H9 (cell line): ENCODE measurements at regions not wholly inside any gene's neighbourhood (a gene's known extent, or its start where the extent isn't known, plus 50 kb on each side); places are given as distances from the start of the nearest gene placed in this dataset.

ENCODE experiments used
- DNase-seq: peaks from one replicate; pipeline ENCODE4 v3.0.0-alpha.2; 2017
- H2AFZ ChIP-seq: one replicate; pipeline ENCODE4 v1.6.1; 2013; ENCODE audit warnings: mild to moderate bottlenecking, low read length, control low read depth, moderate library complexity
- H2AK5ac ChIP-seq: 2 replicates; pipeline ENCODE4 v1.6.1; 2013; ENCODE audit warnings: low read length, control low read depth, mixed read lengths; ENCODE audit not compliant: insufficient read length
- H2BK120ac ChIP-seq: one replicate; pipeline ENCODE4 v1.6.1; 2013; ENCODE audit warnings: low read depth, mild to moderate bottlenecking, low read length, control low read depth, inconsistent platforms; ENCODE audit not compliant: poor library complexity, severe bottlenecking
- H2BK12ac ChIP-seq: 2 replicates; pipeline ENCODE4 v1.6.1; 2013; ENCODE audit warnings: low read length, control low read depth, mixed read lengths, low read depth; ENCODE audit not compliant: insufficient read length
- H2BK15ac ChIP-seq: 2 replicates; pipeline ENCODE4 v1.6.1; 2013; ENCODE audit warnings: low read depth, low read length, control low read depth
- H2BK20ac ChIP-seq: one replicate; pipeline ENCODE4 v1.6.1; 2013; ENCODE audit warnings: low read depth, mild to moderate bottlenecking, low read length, control low read depth, inconsistent platforms; ENCODE audit not compliant: poor library complexity, severe bottlenecking
- H2BK5ac ChIP-seq: 2 replicates; pipeline ENCODE4 v1.6.1; 2013; ENCODE audit warnings: low read length, control low read depth, mixed read lengths; ENCODE audit not compliant: insufficient read length
- H3K14ac ChIP-seq: 2 replicates; pipeline ENCODE4 v1.6.1; 2013; ENCODE audit warnings: low read length, control low read depth; ENCODE audit not compliant: insufficient read depth
- H3K18ac ChIP-seq: 2 replicates; pipeline ENCODE4 v1.6.1; 2013; ENCODE audit warnings: low read depth, mild to moderate bottlenecking, mixed read lengths, low read length, control low read depth; ENCODE audit not compliant: insufficient read length
- H3K23ac ChIP-seq: 2 replicates; pipeline ENCODE4 v1.6.1; 2013; ENCODE audit warnings: low read length, control low read depth, mixed read lengths, low read depth; ENCODE audit not compliant: insufficient read length
- H3K23me2 ChIP-seq: 2 replicates; pipeline ENCODE4 v1.6.1; 2013; ENCODE audit warnings: low read depth, mild to moderate bottlenecking, mixed read lengths, low read length, control low read depth; ENCODE audit not compliant: insufficient read length, poor library complexity, severe bottlenecking
- H3K27ac ChIP-seq: 2 replicates; pipeline ENCODE4 v1.5.1; 2013; ENCODE audit warnings: low read length, control low read depth, mixed read lengths, low read depth; ENCODE audit not compliant: insufficient read length
- H3K27me3 ChIP-seq: 2 replicates; pipeline ENCODE4 v1.6.1; 2013; ENCODE audit warnings: low read length, control low read depth, inconsistent platforms; ENCODE audit not compliant: insufficient read depth
- H3K4ac ChIP-seq: 2 replicates; pipeline ENCODE4 v1.6.1; 2013; ENCODE audit warnings: low read depth, mild to moderate bottlenecking, control low read depth, inconsistent platforms, low read length, moderate library complexity
- H3K4me1 ChIP-seq: 2 replicates; pipeline ENCODE4 v1.6.1; 2013; ENCODE audit warnings: low read length, control low read depth, inconsistent platforms; ENCODE audit not compliant: insufficient read depth
- H3K4me2 ChIP-seq: 2 replicates; pipeline ENCODE4 v1.6.1; 2013; ENCODE audit warnings: low read length, control low read depth, mixed read lengths; ENCODE audit not compliant: insufficient read length, insufficient read depth
- H3K56ac ChIP-seq: 2 replicates; pipeline ENCODE4 v1.6.1; 2013; ENCODE audit warnings: low read depth, mild to moderate bottlenecking, mixed read lengths, low read length, control low read depth; ENCODE audit not compliant: insufficient read length
- H3K79me1 ChIP-seq: 2 replicates; pipeline ENCODE4 v1.6.1; 2013; ENCODE audit warnings: low read depth, mild to moderate bottlenecking, moderate library complexity, low read length, control low read depth, inconsistent platforms; ENCODE audit not compliant: insufficient read depth, poor library complexity, severe bottlenecking
- H3K79me2 ChIP-seq: 2 replicates; pipeline ENCODE4 v1.6.1; 2013; ENCODE audit warnings: low read length, control low read depth, inconsistent platforms; ENCODE audit not compliant: insufficient read depth
- H3K9ac ChIP-seq: 2 replicates; pipeline ENCODE4 v1.6.1; 2013; ENCODE audit warnings: low read length, control low read depth, mixed read lengths; ENCODE audit not compliant: insufficient read length; ENCODE audit errors: extremely low read depth
- H3K9me3 ChIP-seq: one replicate; pipeline ENCODE4 v1.6.1; 2013; ENCODE audit warnings: low read depth, low read length, inconsistent platforms; ENCODE audit not compliant: control insufficient read depth
- H3T11ph ChIP-seq: one replicate; pipeline ENCODE4 v1.6.1; 2013; ENCODE audit warnings: mild to moderate bottlenecking, low read length, control low read depth, inconsistent platforms
- H4K20me1 ChIP-seq: one replicate; pipeline ENCODE4 v1.6.1; 2013; ENCODE audit not compliant: control insufficient read depth, insufficient read length, insufficient read depth
- H4K5ac ChIP-seq: 2 replicates; pipeline ENCODE4 v1.6.1; 2013; ENCODE audit warnings: low read depth, mild to moderate bottlenecking, mixed read lengths, low read length, control low read depth; ENCODE audit not compliant: insufficient read length
- H4K8ac ChIP-seq: replicated peaks from 2 replicates; pipeline ENCODE4 v1.6.1; 2013; ENCODE audit warnings: low read length, control low read depth, mixed read lengths, low read depth; ENCODE audit not compliant: insufficient read length
- H4K91ac ChIP-seq: 2 replicates; pipeline ENCODE4 v1.6.1; 2013; ENCODE audit warnings: low read depth, mild to moderate bottlenecking, moderate library complexity, mixed read lengths, low read length, control low read depth; ENCODE audit not compliant: insufficient read length
- H3K27ac Mint-ChIP-seq, 3 experiments: 2 replicates in 2 of 3; 3 replicates in 1 of 3; pipeline ENCODE4 v1.8.0; 2020 to 2021; ENCODE audit warnings: mixed read lengths in 3 of 3, mild to moderate bottlenecking in 1 of 3, moderate library complexity in 1 of 3
- H3K27me3 Mint-ChIP-seq: 2 replicates; pipeline ENCODE4 v1.8.0; 2021; ENCODE audit warnings: low read depth, mild to moderate bottlenecking, moderate library complexity, mixed read lengths
- H3K36me3 Mint-ChIP-seq, 3 experiments: 2 replicates in 2 of 3; 3 replicates in 1 of 3; pipeline ENCODE4 v1.8.0; 2020 to 2021; ENCODE audit warnings: low read depth in 3 of 3, mixed read lengths in 3 of 3; ENCODE audit not compliant: insufficient read depth in 1 of 3
- H3K4me1 Mint-ChIP-seq, 2 experiments: 2 replicates each; pipeline ENCODE4 v1.8.0; 2020; ENCODE audit warnings: mixed read lengths in 2 of 2
- H3K4me3 Mint-ChIP-seq, 2 experiments: 2 replicates in 1 of 2; 3 replicates in 1 of 2; pipeline ENCODE4 v1.8.0; 2020 to 2021; ENCODE audit warnings: mild to moderate bottlenecking in 2 of 2, mixed read lengths in 2 of 2, moderate library complexity in 1 of 2
- H3K9me3 Mint-ChIP-seq, 2 experiments: 2 replicates in 1 of 2; 3 replicates in 1 of 2; pipeline ENCODE4 v1.8.0; 2020; ENCODE audit warnings: mild to moderate bottlenecking in 2 of 2, mixed read lengths in 2 of 2, moderate library complexity in 1 of 2
- CTCF ChIP-seq: fragments of 200-600 bp; sonication (generic); conservative IDR thresholded peaks from 3 replicates; pipeline ENCODE4 v1.8.0; 2021; ENCODE audit warnings: antibody characterized with exemption, mild to moderate bottlenecking
- WGBS: extraction: QIAGEN DNeasy Blood & Tissue Kit; methylation state at CpG from one replicate; pipeline ENCODE4 v1.1.7; 2013; ENCODE audit warnings: missing lambda C conversion rate, low lambda C conversion rate, mixed read lengths; ENCODE audit not compliant: insufficient read length; ENCODE audit errors: extremely low coverage; 5-methylcytosine and 5-hydroxymethylcytosine counted together

GRCh38 chr4:10783351-10783750, 98.8 kb upstream of the CLNK start:
- H3K4me3 Mint-ChIP-seq = no peak overlapping the region
- Histone ChIP-seq H2BK120ac (no peak overlapping the region), H3K79me2 (no peaks in the 10 kb centered on the region), H4K5ac (no peak overlapping the region), H3K4ac (no peak overlapping the region), H3K27ac (no peak overlapping the region), H4K91ac (no peak overlapping the region), H2BK12ac (no peak overlapping the region), H3K79me1 (no peaks in the 10 kb centered on the region), H3K14ac (no peak overlapping the region), H4K8ac (no peak overlapping the region), H3K56ac (no peak overlapping the region), H3K18ac (no peak overlapping the region), H2BK20ac (no peak overlapping the region), H2AFZ (no peak overlapping the region), H2AK5ac (no peak overlapping the region), H3K23me2 (no peaks in the 10 kb centered on the region), H2BK15ac (no peak overlapping the region), H4K20me1 (no peaks in the 10 kb centered on the region), H3T11ph (no peak overlapping the region), H3K4me1 (no peaks in the 10 kb centered on the region), H3K9me3 (no peaks in the 10 kb centered on the region), H3K27me3 (no peaks in the 10 kb centered on the region), H2BK5ac (no peak overlapping the region), H3K23ac (no peak overlapping the region), H3K4me2 (no peak overlapping the region), H3K9ac (no peak overlapping the region)
- H3K27me3 Mint-ChIP-seq = no peaks in the 10 kb centered on the region
- H3K36me3 Mint-ChIP-seq = peaks cover 4 to 11% (median 7%) of the 10 kb centered on the region in 3 experiments; a peak in 5 of 7 replicates
- no peak for DNase-seq
- H3K4me1 Mint-ChIP-seq = peaks cover 5 to 8% of the 10 kb centered on the region in 2 experiments
- TF ChIP-seq CTCF = no peak
- H3K27ac Mint-ChIP-seq = 0 out of 7 replicates have a peak overlapping the region, but pooled peaks of 1 of the 3 experiments have one; percentile 36
- WGBS = no CpG with 5 or more reads among the region's 3 CpGs
- H3K9me3 Mint-ChIP-seq = peaks cover 7 to 15% of the 10 kb centered on the region in 2 experiments
